LNCAP (cell line): ENCODE measurements at regions not wholly inside any gene's neighbourhood (a gene's known extent, or its start where the extent isn't known, plus 50 kb on each side); places are given as distances from the start of the nearest gene placed in this dataset.

ENCODE experiments used
- TF ChIP-seq, protein P1 (sequence below): fragments of 450-650 bp; IDR thresholded peaks from 2 replicates; pipeline ENCODE4 v1.5.1; 2017; ENCODE audit warnings: mild to moderate bottlenecking

DNA sequence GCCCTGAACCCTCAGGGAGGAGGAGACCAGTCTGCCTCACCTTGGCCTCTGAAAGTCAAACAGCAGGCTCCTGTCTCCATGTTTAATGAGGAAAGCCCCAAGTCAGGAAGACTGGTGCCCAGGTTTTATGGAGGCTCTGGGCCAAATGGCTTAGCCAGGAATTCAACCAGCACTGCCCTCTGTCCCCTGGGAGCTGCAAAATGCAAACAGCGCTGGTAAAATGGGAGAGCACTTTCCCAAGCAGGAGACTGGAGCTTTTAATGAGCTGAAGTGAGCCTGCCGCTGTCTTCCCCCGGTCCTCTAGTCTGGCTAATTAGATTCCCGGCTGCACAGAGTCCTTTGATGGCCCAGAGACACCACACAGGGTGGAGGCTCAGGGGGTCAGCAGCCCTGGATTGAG lies 276.0 kb upstream of the TRIB2 start:
- TF ChIP-seq, protein P1, sequence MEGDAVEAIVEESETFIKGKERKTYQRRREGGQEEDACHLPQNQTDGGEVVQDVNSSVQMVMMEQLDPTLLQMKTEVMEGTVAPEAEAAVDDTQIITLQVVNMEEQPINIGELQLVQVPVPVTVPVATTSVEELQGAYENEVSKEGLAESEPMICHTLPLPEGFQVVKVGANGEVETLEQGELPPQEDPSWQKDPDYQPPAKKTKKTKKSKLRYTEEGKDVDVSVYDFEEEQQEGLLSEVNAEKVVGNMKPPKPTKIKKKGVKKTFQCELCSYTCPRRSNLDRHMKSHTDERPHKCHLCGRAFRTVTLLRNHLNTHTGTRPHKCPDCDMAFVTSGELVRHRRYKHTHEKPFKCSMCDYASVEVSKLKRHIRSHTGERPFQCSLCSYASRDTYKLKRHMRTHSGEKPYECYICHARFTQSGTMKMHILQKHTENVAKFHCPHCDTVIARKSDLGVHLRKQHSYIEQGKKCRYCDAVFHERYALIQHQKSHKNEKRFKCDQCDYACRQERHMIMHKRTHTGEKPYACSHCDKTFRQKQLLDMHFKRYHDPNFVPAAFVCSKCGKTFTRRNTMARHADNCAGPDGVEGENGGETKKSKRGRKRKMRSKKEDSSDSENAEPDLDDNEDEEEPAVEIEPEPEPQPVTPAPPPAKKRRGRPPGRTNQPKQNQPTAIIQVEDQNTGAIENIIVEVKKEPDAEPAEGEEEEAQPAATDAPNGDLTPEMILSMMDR: no peak

DNA sequence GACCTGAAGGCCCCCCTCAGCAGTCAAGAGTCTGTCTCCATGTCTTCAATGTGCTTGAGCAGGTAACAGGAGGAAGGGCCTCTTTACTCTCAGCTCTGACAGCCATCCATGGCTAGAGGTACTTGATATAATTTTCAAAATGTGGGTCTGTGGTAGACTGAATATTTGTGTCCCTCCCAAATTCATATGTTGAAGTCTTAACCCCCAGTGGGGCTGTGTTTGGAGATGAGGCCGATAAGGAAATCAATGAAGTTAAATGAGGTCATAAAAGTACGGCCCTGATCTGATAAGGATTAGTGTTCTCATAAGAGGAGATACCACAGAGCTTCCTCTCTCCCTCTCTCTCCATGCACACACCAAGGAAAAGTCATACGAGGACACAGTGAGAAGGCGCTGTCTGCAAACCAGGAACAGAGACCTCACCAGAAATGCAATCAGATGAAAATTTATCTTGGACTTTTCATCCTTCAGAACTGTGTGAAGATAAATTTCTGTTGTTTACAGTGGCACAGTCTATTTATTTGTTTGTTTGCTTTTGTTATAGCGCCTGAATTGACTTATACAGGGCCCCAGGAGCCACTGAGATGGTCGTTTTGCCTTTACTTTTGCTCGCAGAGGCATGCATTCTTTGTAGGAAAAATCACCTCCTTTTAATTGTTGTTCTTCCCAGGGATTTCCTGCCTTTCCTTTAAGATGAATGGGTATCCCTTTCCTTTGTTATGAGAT lies 274.8 kb upstream of the TRIB2 start:
- TF ChIP-seq, protein P1: no peak

DNA sequence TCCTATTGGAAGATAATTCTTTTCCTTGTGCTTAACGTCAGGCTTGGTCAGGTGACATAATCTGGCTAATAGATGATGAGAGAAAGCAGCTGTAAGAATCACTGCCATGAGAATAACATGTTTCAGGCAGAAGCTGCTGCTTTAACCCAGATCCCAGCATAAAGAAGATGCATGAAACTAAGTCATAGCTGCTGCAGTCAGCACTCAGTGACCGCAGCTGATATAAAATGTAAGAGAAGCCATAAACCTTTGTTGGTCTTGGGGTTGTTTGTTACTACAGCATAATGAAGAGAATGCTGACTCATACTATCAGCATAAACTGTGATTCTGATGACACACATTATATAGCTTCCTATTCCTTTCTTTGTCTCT lies 274.3 kb upstream of the TRIB2 start:
- TF ChIP-seq, protein P1: no peak

DNA sequence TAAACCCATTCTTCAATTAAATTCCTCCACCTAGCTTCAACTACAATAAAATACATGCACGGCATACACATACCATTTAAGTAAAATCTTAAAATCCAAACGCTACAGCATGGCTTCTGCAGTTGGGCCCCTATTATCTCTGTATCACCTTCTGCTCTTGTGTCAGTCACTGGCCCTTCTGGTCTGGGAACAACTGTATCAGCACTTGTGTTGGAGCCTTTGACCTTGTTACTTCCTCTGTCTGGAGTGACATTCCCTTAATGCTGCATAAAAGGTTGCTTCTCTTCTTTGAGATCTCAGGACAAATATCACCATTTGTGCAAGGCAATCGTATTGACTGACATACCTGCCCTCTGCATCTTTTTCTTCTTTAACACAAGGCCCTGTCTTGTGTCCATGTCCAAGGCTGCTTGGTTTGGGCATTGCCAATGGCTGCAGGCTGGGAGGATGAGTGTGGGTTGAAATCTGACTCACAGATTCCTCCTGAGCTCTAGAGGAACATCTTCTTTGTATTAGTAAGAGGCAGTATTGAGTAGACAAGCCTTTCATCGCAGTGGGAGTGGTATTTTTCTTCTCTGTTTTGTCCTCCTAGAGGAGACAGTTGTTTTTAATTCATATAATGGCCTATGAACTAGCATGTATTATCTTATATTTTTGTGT lies 267.8 kb upstream of the TRIB2 start:
- TF ChIP-seq, protein P1: no peak

DNA sequence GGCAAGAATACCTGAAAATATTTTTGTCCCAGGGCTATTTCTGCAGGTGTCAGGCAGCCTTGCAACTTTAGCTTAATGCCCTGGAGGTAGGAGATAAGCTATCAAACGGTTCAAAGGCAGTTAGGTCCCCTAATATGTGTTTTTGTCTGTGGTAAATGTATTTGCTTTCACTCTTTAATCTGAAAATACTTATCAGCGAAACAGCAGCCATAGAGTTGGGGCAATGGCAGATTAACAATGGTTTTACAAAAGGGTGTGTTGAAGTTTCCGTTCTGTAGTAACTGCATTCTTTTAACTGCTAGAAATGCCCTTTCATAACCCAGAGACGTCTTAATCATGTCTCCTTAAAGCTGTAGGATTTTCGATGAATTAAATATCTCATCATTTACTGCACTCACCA lies 265.0 kb upstream of the TRIB2 start:
- TF ChIP-seq, protein P1: no peak

DNA sequence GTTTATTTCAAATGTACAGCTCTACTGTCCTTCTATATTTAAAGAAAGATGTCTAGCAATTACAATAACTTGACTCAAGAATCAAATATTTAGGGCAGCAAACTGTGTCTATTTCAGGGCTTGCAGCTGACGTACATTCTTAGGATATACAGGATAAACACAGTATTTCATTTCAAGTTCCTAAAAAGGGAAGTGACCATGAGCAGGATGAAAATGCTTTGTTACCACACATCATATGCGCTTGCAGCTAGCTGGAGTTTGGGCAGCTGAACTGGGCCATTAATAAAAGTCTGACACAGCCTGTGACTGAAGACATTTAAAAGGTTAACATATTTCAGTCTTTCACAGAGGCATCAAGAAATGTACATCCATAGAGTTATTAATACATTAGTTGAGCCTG lies 264.6 kb upstream of the TRIB2 start:
- TF ChIP-seq, protein P1: no peak

DNA sequence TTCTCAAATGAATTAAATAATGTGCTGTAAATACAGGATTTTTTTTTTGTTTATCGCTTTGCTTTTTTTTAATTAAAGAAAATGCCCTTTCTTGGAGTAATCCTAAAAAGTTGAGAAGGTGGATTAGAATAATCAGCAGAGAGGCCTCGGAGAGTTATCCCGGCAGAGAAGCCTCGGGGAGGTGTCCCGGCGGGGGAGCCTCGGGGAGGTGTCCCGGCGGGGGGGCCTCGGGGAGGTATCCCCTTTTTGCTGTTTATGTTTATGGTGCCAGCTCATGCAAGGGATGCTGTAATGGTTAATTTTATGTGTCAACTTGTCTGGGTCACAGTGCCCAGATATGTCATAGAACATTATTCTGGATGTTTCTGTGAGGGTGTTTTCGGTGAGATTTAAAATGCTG lies 263.0 kb upstream of the TRIB2 start:
- TF ChIP-seq, protein P1: no peak
